PFSK-1 (cell line): ENCODE measurements at regions not wholly inside any gene's neighbourhood (a gene's known extent, or its start where the extent isn't known, plus 50 kb on each side); places are given as distances from the start of the nearest gene placed in this dataset.

Source experiments
- FOXP2 ChIP-seq: optimal IDR thresholded peaks from 2 replicates; pipeline ENCODE3; 2011; ENCODE audit warnings: borderline replicate concordance, control low read depth, inconsistent platforms; ENCODE audit not compliant: insufficient read depth; ENCODE audit errors: extremely low read length, extremely low read depth
- POLR2AphosphoS5 ChIP-seq: IDR thresholded peaks from 2 replicates; pipeline ENCODE4 v1.6.1; 2012; ENCODE audit warnings: low read depth, mild to moderate bottlenecking, control low read depth, low read length, moderate library complexity
- SIN3A ChIP-seq: IDR thresholded peaks from 2 replicates; pipeline ENCODE4 v1.6.1; 2012; ENCODE audit warnings: mild to moderate bottlenecking, low read length, moderate library complexity, borderline replicate concordance; ENCODE audit not compliant: insufficient read depth
- TF ChIP-seq, protein P1 (sequence below), 2 experiments: IDR thresholded peaks; 2 replicates each; pipeline versions ENCODE4 v1.6.1 to v1.8.0; 2011 to 2012; ENCODE audit warnings: low read depth in 2 of 2, low read length in 2 of 2, control low read depth in 1 of 2, inconsistent platforms in 1 of 2, mild to moderate bottlenecking in 1 of 2, moderate library complexity in 1 of 2; ENCODE audit not compliant: insufficient read depth in 1 of 2

- TF ChIP-seq POLR2AphosphoS5 (no peak), FOXP2 (no peak), SIN3A (no peak)
- TF ChIP-seq, protein P1, sequence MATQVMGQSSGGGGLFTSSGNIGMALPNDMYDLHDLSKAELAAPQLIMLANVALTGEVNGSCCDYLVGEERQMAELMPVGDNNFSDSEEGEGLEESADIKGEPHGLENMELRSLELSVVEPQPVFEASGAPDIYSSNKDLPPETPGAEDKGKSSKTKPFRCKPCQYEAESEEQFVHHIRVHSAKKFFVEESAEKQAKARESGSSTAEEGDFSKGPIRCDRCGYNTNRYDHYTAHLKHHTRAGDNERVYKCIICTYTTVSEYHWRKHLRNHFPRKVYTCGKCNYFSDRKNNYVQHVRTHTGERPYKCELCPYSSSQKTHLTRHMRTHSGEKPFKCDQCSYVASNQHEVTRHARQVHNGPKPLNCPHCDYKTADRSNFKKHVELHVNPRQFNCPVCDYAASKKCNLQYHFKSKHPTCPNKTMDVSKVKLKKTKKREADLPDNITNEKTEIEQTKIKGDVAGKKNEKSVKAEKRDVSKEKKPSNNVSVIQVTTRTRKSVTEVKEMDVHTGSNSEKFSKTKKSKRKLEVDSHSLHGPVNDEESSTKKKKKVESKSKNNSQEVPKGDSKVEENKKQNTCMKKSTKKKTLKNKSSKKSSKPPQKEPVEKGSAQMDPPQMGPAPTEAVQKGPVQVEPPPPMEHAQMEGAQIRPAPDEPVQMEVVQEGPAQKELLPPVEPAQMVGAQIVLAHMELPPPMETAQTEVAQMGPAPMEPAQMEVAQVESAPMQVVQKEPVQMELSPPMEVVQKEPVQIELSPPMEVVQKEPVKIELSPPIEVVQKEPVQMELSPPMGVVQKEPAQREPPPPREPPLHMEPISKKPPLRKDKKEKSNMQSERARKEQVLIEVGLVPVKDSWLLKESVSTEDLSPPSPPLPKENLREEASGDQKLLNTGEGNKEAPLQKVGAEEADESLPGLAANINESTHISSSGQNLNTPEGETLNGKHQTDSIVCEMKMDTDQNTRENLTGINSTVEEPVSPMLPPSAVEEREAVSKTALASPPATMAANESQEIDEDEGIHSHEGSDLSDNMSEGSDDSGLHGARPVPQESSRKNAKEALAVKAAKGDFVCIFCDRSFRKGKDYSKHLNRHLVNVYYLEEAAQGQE (IDR thresholded peaks at IDR 0.05; ENCODE audit: insufficient read depth in 1 of 2, low read depth in 2 of 2, low read length in 2 of 2): no peak
Observed at GRCh38 chr3:182201456-182202168, 489.9 kb downstream of the SOX2 start.
